ENCODE measurements at regions not wholly inside any gene's neighbourhood (a gene's known extent, or its start where the extent isn't known, plus 50 kb on each side); places are given as distances from the start of the nearest gene placed in this dataset.

GRCh38 chr4:116438417-116438816 is 647.0 kb downstream of the TRAM1L1 start:
- Histone ChIP-seq H3K9me3 (no peaks in the 10 kb centered on the region), H3K4me3 (no peak overlapping the region), H3K27ac (no peak overlapping the region), H3K36me3 (no peaks in the 10 kb centered on the region), H3K27me3 (no peaks in the 10 kb centered on the region), H3K4me1 (no peaks in the 10 kb centered on the region)
- no peak for DNase-seq (ENCODE audit: low spot score in 2 of 2)
- TF ChIP-seq EP300 (IDR thresholded peaks at IDR 0.05) = no peak
- no peak for TF ChIP-seq CTCF (IDR thresholded peaks at IDR 0.05)
- no peak for TF ChIP-seq POLR2AphosphoS5 (IDR thresholded peaks at IDR 0.05)
- no peak for TF ChIP-seq POLR2A (IDR thresholded peaks at IDR 0.05)
- 37% methylated on average over 2 of the region's 2 CpGs for WGBS

DNA sequence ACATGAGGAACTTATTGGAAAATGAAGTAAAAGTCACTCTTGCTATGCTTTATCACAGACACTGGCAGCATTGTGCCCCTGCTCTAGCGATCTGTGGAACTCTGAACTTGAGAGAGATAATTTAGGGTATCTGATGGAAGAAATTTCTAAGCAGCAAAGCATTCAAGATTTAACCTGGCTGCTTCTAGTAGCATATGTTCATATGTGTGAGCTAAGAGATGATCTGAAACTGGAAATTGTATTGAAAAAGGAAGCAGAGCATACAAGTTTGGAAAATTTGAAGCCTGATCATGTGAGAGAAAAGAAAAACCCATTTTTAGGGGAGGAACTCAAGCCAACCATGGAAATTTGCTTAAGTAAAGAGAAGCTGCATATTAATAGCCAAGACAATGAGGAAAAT is 657.7 kb downstream of the TRAM1L1 start:
- WGBS = 100% methylated on average over 1 of the region's 1 CpG
- Histone ChIP-seq H3K27me3 (no peaks in the 10 kb centered on the region), H3K4me1 (no peaks in the 10 kb centered on the region), H3K9me3 (peaks cover 12% of the 10 kb centered on the region), H3K27ac (no peak overlapping the region), H3K36me3 (no peaks in the 10 kb centered on the region), H3K4me3 (no peak overlapping the region)
- no peak for TF ChIP-seq POLR2AphosphoS5 (IDR thresholded peaks at IDR 0.05)
- DNase-seq (ENCODE audit: low spot score in 2 of 2) = no peak

GRCh38 chr4:116413222-116413621 is 672.2 kb downstream of the TRAM1L1 start:
- 94% methylated on average over 2 of the region's 2 CpGs for WGBS
- TF ChIP-seq EP300 (IDR thresholded peaks at IDR 0.05) (no peak), POLR2AphosphoS5 (IDR thresholded peaks at IDR 0.05) (no peak), CTCF (IDR thresholded peaks at IDR 0.05) (no peak), POLR2A (IDR thresholded peaks at IDR 0.05) (no peak)

DNA sequence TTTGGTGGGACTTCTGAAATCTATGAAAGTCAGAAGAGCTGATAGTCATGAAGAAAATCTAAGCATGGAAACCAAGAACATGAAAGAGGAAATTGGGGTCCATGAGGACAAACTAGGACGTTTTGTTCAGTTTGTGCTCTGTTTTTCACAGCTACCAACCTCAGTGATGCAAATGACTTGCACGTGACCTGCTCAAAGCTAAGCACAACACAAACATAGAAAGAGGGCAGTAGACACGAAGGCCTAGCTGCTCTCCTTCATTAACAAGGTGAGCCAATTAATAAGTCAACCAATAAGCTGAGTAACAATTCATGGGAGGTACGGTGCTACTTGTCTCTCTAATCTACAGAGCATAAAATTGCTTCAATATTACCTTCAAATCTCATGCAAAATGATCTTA is 684.1 kb downstream of the TRAM1L1 start:
- Histone ChIP-seq H3K4me1 (no peaks in the 10 kb centered on the region), H3K9me3 (no peaks in the 10 kb centered on the region), H3K36me3 (no peaks in the 10 kb centered on the region), H3K4me3 (no peak overlapping the region), H3K27me3 (no peaks in the 10 kb centered on the region), H3K27ac (no peak overlapping the region)
- WGBS = 68% methylated on average over 4 of the region's 4 CpGs
- no peak for DNase-seq (ENCODE audit: low spot score in 2 of 2)
- TF ChIP-seq CTCF (IDR thresholded peaks at IDR 0.05) = no peak
- no peak for TF ChIP-seq POLR2AphosphoS5 (IDR thresholded peaks at IDR 0.05)
- no peak for TF ChIP-seq POLR2A (IDR thresholded peaks at IDR 0.05)
- TF ChIP-seq EP300 (IDR thresholded peaks at IDR 0.05) = no peak

More at GRCh38 chr4:116413222-116413621, 672.2 kb downstream of the TRAM1L1 start:
- H3K27ac ChIP-seq = no peak overlapping the region
- no peak for DNase-seq (ENCODE audit: low spot score in 2 of 2)
- H3K4me3 ChIP-seq = no peak overlapping the region
- no peaks in the 10 kb centered on the region for H3K9me3 ChIP-seq
- H3K27me3 ChIP-seq = no peaks in the 10 kb centered on the region
- H3K36me3 ChIP-seq = no peaks in the 10 kb centered on the region
- H3K4me1 ChIP-seq = no peaks in the 10 kb centered on the region

GRCh38 chr4:116400480-116400879 is 684.9 kb downstream of the TRAM1L1 start:
- H3K9me3 ChIP-seq = no peaks in the 10 kb centered on the region
- H3K27ac ChIP-seq = no peak overlapping the region
- H3K4me3 ChIP-seq = no peak overlapping the region
- DNase-seq (ENCODE audit: low spot score in 2 of 2) = no peak
- no peak for TF ChIP-seq POLR2AphosphoS5 (IDR thresholded peaks at IDR 0.05)
- no peak for TF ChIP-seq CTCF (IDR thresholded peaks at IDR 0.05)
- no peak for TF ChIP-seq POLR2A (IDR thresholded peaks at IDR 0.05)
- TF ChIP-seq EP300 (IDR thresholded peaks at IDR 0.05) = no peak
- no peaks in the 10 kb centered on the region for H3K4me1 ChIP-seq
- 92% methylated on average over 1 of the region's 1 CpG for WGBS
- H3K36me3 ChIP-seq = no peaks in the 10 kb centered on the region
- H3K27me3 ChIP-seq = no peaks in the 10 kb centered on the region

DNA sequence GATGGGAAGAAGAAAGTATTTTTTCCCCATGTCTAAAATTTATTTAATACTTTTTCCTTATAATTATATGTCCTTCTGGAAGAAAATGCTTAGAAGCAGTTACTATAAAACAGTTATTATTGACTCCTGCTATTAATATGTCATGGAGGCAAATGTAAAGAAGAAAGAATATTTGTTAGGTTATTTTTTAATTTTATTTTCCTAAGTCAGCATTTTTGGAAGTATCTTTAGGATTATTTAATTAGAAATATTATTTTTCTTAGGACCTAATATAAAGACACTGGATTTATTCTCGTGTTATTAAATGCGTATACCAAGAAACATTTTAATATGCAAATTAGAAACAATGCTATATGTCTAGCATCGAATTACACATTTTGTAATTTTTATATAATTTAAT is 687.7 kb downstream of the TRAM1L1 start:
- H3K27ac ChIP-seq = no peak overlapping the region
- H3K4me3 ChIP-seq = no peak overlapping the region
- H3K27me3 ChIP-seq = no peaks in the 10 kb centered on the region
- DNase-seq (ENCODE audit: low spot score in 2 of 2) = no peak
- no peaks in the 10 kb centered on the region for H3K9me3 ChIP-seq
- no peaks in the 10 kb centered on the region for H3K4me1 ChIP-seq
- TF ChIP-seq POLR2A (IDR thresholded peaks at IDR 0.05) = no peak
- no peak for TF ChIP-seq EP300 (IDR thresholded peaks at IDR 0.05)
- TF ChIP-seq POLR2AphosphoS5 (IDR thresholded peaks at IDR 0.05) = no peak
- TF ChIP-seq CTCF (IDR thresholded peaks at IDR 0.05) = no peak
- 94% methylated on average over 3 of the region's 3 CpGs for WGBS
- H3K36me3 ChIP-seq = no peaks in the 10 kb centered on the region

Data from suprapubic skin (tissue), 4 donors.